Fibroblast of skin of left quadriceps (primary cell): ENCODE measurements at regions not wholly inside any gene's neighbourhood (a gene's known extent, or its start where the extent isn't known, plus 50 kb on each side); places are given as distances from the start of the nearest gene placed in this dataset.
"Not testable (repeated sequence)": the region's sequence is repeated elsewhere in the genome, so short reads cannot be mapped to it uniquely, and the experiment has no call there.

ENCODE experiments used
- DNase-seq, 2 experiments: peaks; one replicate each; pipeline ENCODE4 v3.0.0-alpha.2; 2013; ENCODE audit warnings: low read depth in 2 of 2

- peak; percentile 91 to 93 for DNase-seq
Measured at GRCh38 chr15:87752250-87752951, 504.1 kb downstream of the NTRK3 start.

GRCh38 chr15:87748483-87748882 is 508.1 kb downstream of the NTRK3 start:
- no peak for DNase-seq

- DNase-seq, result no peak
Measured at GRCh38 chr15:87747087-87747486, 509.5 kb downstream of the NTRK3 start.

GRCh38 chr15:87746333-87746732 is 510.2 kb downstream of the NTRK3 start:
- no peak for DNase-seq

GRCh38 chr15:87744815-87745214 is 511.7 kb downstream of the NTRK3 start:
- no peak for DNase-seq

GRCh38 chr15:87743562-87743961 is 513.0 kb downstream of the NTRK3 start:
- DNase-seq, result peak; percentile 49 to 56

- DNase-seq, result no peak
Measured at GRCh38 chr15:87741350-87741749, 515.2 kb downstream of the NTRK3 start.

- DNase-seq, result no peak
Measured at GRCh38 chr15:87740655-87741344, 515.7 kb downstream of the NTRK3 start.

GRCh38 chr15:87739866-87740265 is 516.7 kb downstream of the NTRK3 start:
- no peak for DNase-seq

- no peak for DNase-seq
Measured at GRCh38 chr15:87739081-87739480, 517.5 kb downstream of the NTRK3 start.

- DNase-seq, result not testable (repeated sequence)
Measured at GRCh38 chr15:87737460-87737859, 519.1 kb downstream of the NTRK3 start.

- DNase-seq, result no peak
Measured at GRCh38 chr15:87736891-87737389, 519.6 kb downstream of the NTRK3 start.

- peak; percentile 67 to 73 for DNase-seq
Measured at GRCh38 chr15:87736401-87736800, 520.1 kb downstream of the NTRK3 start.

- no peak for DNase-seq
Measured at GRCh38 chr15:87735522-87735921, 521.0 kb downstream of the NTRK3 start.

- DNase-seq, result no peak
Measured at GRCh38 chr15:87734571-87735373, 521.8 kb downstream of the NTRK3 start.

GRCh38 chr15:87733977-87734376 is 522.6 kb downstream of the NTRK3 start:
- DNase-seq, result no peak

- DNase-seq, result no peak
Measured at GRCh38 chr15:87733541-87733941, 523.0 kb downstream of the NTRK3 start.

- no peak for DNase-seq
Measured at GRCh38 chr15:87732976-87733375, 523.6 kb downstream of the NTRK3 start.

GRCh38 chr15:87731630-87732029 is 524.9 kb downstream of the NTRK3 start:
- DNase-seq, result no peak

GRCh38 chr15:87730706-87731105 is 525.8 kb downstream of the NTRK3 start:
- DNase-seq, result no peak

GRCh38 chr15:87728998-87729397 is 527.5 kb downstream of the NTRK3 start:
- DNase-seq, result no peak

- no peak for DNase-seq
Measured at GRCh38 chr15:87727073-87727472, 529.5 kb downstream of the NTRK3 start.
